HG02798 (cell line): ENCODE measurements at regions not wholly inside any gene's neighbourhood (a gene's known extent, or its start where the extent isn't known, plus 50 kb on each side); places are given as distances from the start of the nearest gene placed in this dataset.
"Not testable (repeated sequence)": the region's sequence is repeated elsewhere in the genome, so short reads cannot be mapped to it uniquely, and the experiment has no call there.

Experiments used
- ATAC-seq: cut with Tn5 transposase; IDR thresholded peaks from one replicate; pipeline ENCODE4 v1.9.1; 2021; ENCODE audit warnings: mild to moderate bottlenecking; ENCODE audit not compliant: unreplicated experiment, poor library complexity

GRCh38 chr18:39225373-39225772 lies 1659.8 kb upstream of the CELF4 start:
- no peak for ATAC-seq

- no peak for ATAC-seq
These were observed 1657.7 kb upstream of the CELF4 start for GRCh38 chr18:39223283-39223682.

- ATAC-seq, result no peak
These were observed 1650.3 kb upstream of the CELF4 start for GRCh38 chr18:39215920-39216319.

GRCh38 chr18:39211461-39211860 lies 1645.9 kb upstream of the CELF4 start:
- no peak for ATAC-seq

- no peak for ATAC-seq
These were observed 1643.6 kb upstream of the CELF4 start for GRCh38 chr18:39209173-39209572.

- no peak for ATAC-seq
These were observed 1643.1 kb upstream of the CELF4 start for GRCh38 chr18:39208729-39209128.

- no peak for ATAC-seq
These were observed 1642.6 kb upstream of the CELF4 start for GRCh38 chr18:39208190-39208589.

- not testable (repeated sequence) for ATAC-seq
These were observed 1641.0 kb upstream of the CELF4 start for GRCh38 chr18:39206398-39207103.

GRCh38 chr18:39205565-39206195 lies 1640.1 kb upstream of the CELF4 start:
- ATAC-seq, result peak; percentile 51

- ATAC-seq, result no peak
These were observed 1634.6 kb upstream of the CELF4 start for GRCh38 chr18:39200153-39200552.

- ATAC-seq, result no peak
These were observed 1633.7 kb upstream of the CELF4 start for GRCh38 chr18:39199231-39199855.

- ATAC-seq, result no peak
These were observed 1632.8 kb upstream of the CELF4 start for GRCh38 chr18:39198376-39198775.

- ATAC-seq, result no peak
These were observed 1626.3 kb upstream of the CELF4 start for GRCh38 chr18:39191931-39192330.

- ATAC-seq, result no peak
These were observed 1625.5 kb upstream of the CELF4 start for GRCh38 chr18:39191058-39191457.

- no peak for ATAC-seq
These were observed 1624.9 kb upstream of the CELF4 start for GRCh38 chr18:39190508-39190907.

- ATAC-seq, result no peak
These were observed 1622.7 kb upstream of the CELF4 start for GRCh38 chr18:39188278-39188677.

GRCh38 chr18:39186008-39186407 lies 1620.4 kb upstream of the CELF4 start:
- ATAC-seq, result no peak

- no peak for ATAC-seq
These were observed 1618.6 kb upstream of the CELF4 start for GRCh38 chr18:39184176-39184575.

GRCh38 chr18:39178166-39178565 lies 1612.6 kb upstream of the CELF4 start:
- no peak for ATAC-seq

GRCh38 chr18:39172695-39173421 lies 1607.3 kb upstream of the CELF4 start:
- ATAC-seq, result no peak

GRCh38 chr18:39168723-39169122 lies 1603.1 kb upstream of the CELF4 start:
- no peak for ATAC-seq
